Mesendoderm (in vitro differentiated cells): ENCODE measurements at regions not wholly inside any gene's neighbourhood (a gene's known extent, or its start where the extent isn't known, plus 50 kb on each side); places are given as distances from the start of the nearest gene placed in this dataset.
A peak's percentile ranks its signal among the peaks of the same experiment; 100 is the strongest.

Experiments used
- DNase-seq: peaks from one replicate; pipeline ENCODE4 v3.0.0; 2013
- H2AK5ac ChIP-seq: 2 replicates; pipeline ENCODE4 v1.6.1; 2013; ENCODE audit warnings: low read length, inconsistent platforms
- H2BK120ac ChIP-seq: 2 replicates; pipeline ENCODE4 v1.6.1; 2013; ENCODE audit warnings: low read depth, mild to moderate bottlenecking, low read length, moderate library complexity, mixed read lengths
- H2BK15ac ChIP-seq: replicated peaks from 2 replicates; pipeline ENCODE4 v1.6.1; 2013; ENCODE audit warnings: low read depth, mild to moderate bottlenecking, moderate library complexity
- H2BK5ac ChIP-seq: 2 replicates; pipeline ENCODE4 v1.6.1; 2013; ENCODE audit warnings: low read length, inconsistent platforms
- H3K18ac ChIP-seq: 2 replicates; pipeline ENCODE4 v1.6.1; 2013; ENCODE audit warnings: mild to moderate bottlenecking, low read length, mixed read lengths
- H3K23ac ChIP-seq: one replicate; pipeline ENCODE4 v1.6.1; 2013; ENCODE audit warnings: low read length
- H3K27ac ChIP-seq: 2 replicates; pipeline ENCODE4 v1.5.1; 2013; ENCODE audit warnings: low read depth, mild to moderate bottlenecking, inconsistent platforms, low read length, moderate library complexity
- H3K27me3 ChIP-seq: 2 replicates; pipeline ENCODE4 v1.6.1; 2013; ENCODE audit warnings: low read length, control low read depth, mild to moderate bottlenecking, inconsistent platforms; ENCODE audit not compliant: insufficient read depth, poor library complexity
- H3K36me3 ChIP-seq: 2 replicates; pipeline ENCODE4 v1.6.1; 2013; ENCODE audit warnings: low read length, inconsistent platforms; ENCODE audit not compliant: control insufficient read depth, insufficient read depth
- H3K4ac ChIP-seq: one replicate; pipeline ENCODE4 v1.6.1; 2013; ENCODE audit warnings: low read depth, mild to moderate bottlenecking, low read length, moderate library complexity
- H3K4me1 ChIP-seq: 2 replicates; pipeline ENCODE4 v1.6.1; 2013; ENCODE audit warnings: low read depth, low read length, inconsistent platforms; ENCODE audit not compliant: control insufficient read depth
- H3K4me2 ChIP-seq: 2 replicates; pipeline ENCODE4 v1.6.1; 2013; ENCODE audit warnings: low read length
- H3K4me3 ChIP-seq: 2 replicates; pipeline ENCODE4 v1.5.1; 2013; ENCODE audit warnings: mild to moderate bottlenecking, low read length
- H3K56ac ChIP-seq: one replicate; pipeline ENCODE4 v1.6.1; 2013; ENCODE audit warnings: low read length
- H3K79me1 ChIP-seq: 2 replicates; pipeline ENCODE4 v1.6.1; 2013; ENCODE audit warnings: low read length, inconsistent platforms
- H3K79me2 ChIP-seq: 2 replicates; pipeline ENCODE4 v1.6.1; 2013; ENCODE audit warnings: mild to moderate bottlenecking, low read length; ENCODE audit not compliant: control insufficient read depth, insufficient read depth
- H3K9ac ChIP-seq: 2 replicates; pipeline ENCODE4 v1.6.1; 2013; ENCODE audit warnings: low read length, inconsistent platforms
- H4K5ac ChIP-seq: one replicate; pipeline ENCODE4 v1.6.1; 2013; ENCODE audit warnings: low read length
- H4K8ac ChIP-seq: one replicate; pipeline ENCODE4 v1.6.1; 2013; ENCODE audit warnings: low read depth, mild to moderate bottlenecking, control low read depth, low read length, moderate library complexity
- WGBS: extraction: QIAGEN DNeasy Blood & Tissue Kit; methylation state at CpG from one replicate; pipeline ENCODE4 v1.1.7; 2013; ENCODE audit warnings: low lambda C conversion rate, missing lambda C conversion rate; ENCODE audit not compliant: insufficient coverage; ENCODE audit errors: extremely low coverage; 5-methylcytosine and 5-hydroxymethylcytosine counted together

DNA sequence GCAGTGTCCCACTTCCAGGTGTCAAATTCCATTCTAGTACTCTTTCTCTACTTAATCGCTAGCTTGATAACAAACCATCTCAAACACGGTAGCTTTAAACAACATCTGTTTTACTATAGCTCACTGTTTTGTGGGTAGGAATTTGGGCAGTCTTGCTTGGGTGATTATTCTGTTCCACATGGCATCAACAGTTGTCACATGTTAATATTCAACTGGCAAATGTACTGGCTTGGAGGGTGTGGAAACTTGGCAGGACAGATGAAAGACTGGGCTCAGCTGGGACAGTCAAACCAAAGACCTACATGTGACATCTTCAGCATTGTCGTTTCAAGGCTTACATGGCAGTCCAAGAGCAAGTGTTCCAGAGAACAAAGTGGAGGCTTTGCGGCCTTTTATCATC lies 241.8 kb downstream of the PTH2R start:
- H4K8ac ChIP-seq, result no peak overlapping the region
- H2BK5ac ChIP-seq, result no peak overlapping the region
- H3K23ac ChIP-seq, result no peak overlapping the region
- no peaks in the 10 kb centered on the region for H3K79me1 ChIP-seq
- no peaks in the 10 kb centered on the region for H3K79me2 ChIP-seq
- no peak overlapping the region for H3K56ac ChIP-seq
- no peaks in the 10 kb centered on the region for H3K27me3 ChIP-seq
- no peak overlapping the region for H4K5ac ChIP-seq
- H2BK15ac ChIP-seq, result no peak overlapping the region
- H3K4me1 ChIP-seq, result no peaks in the 10 kb centered on the region
- no peak overlapping the region for H3K4me2 ChIP-seq
- DNase-seq, result peak; percentile 7
- no peak overlapping the region for H3K18ac ChIP-seq
- H3K9ac ChIP-seq, result no peak overlapping the region
- H2BK120ac ChIP-seq, result no peak overlapping the region
- H2AK5ac ChIP-seq, result no peak overlapping the region
- no peak overlapping the region for H3K4ac ChIP-seq
- no peak overlapping the region for H3K27ac ChIP-seq
- no peak overlapping the region for H3K4me3 ChIP-seq
- H3K36me3 ChIP-seq, result no peaks in the 10 kb centered on the region
- WGBS, result no CpG with 5 or more reads among the region's 4 CpGs

DNA sequence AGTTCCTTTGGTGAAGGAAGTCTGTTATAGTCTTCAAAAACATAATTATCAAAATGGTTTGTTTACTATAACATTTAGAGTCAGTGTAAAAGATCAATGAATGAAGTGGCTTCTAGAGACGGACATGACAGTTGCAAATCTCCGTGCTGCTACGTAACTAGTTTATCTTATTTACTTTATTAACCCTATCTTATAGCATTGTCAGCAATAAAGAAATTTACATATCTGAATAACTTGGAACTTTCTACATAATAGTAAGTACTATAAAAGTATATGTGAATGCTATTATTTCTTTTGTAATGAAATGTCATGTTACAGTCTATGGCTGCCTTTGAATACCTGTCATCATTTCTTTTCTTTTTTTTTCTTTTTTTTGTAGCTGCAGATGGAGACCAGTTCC lies 246.8 kb downstream of the PTH2R start:
- Histone ChIP-seq H3K4me2 (no peak overlapping the region), H3K27ac (no peak overlapping the region), H2BK15ac (no peak overlapping the region), H3K23ac (no peak overlapping the region), H3K4me1 (no peaks in the 10 kb centered on the region), H4K5ac (no peak overlapping the region), H2BK5ac (no peak overlapping the region), H3K79me2 (no peaks in the 10 kb centered on the region), H3K4ac (no peak overlapping the region), H3K27me3 (no peaks in the 10 kb centered on the region), H3K18ac (no peak overlapping the region), H3K79me1 (no peaks in the 10 kb centered on the region), H4K8ac (no peak overlapping the region), H2BK120ac (no peak overlapping the region), H3K36me3 (no peaks in the 10 kb centered on the region), H3K56ac (no peak overlapping the region), H3K9ac (no peak overlapping the region), H2AK5ac (no peak overlapping the region), H3K4me3 (no peak overlapping the region)
- DNase-seq, result no peak
- no CpG with 5 or more reads among the region's 3 CpGs for WGBS

GRCh38 chr2:208654056-208654455 lies 247.5 kb downstream of the PTH2R start:
- no peak overlapping the region for H3K18ac ChIP-seq
- no peak overlapping the region for H3K23ac ChIP-seq
- no peaks in the 10 kb centered on the region for H3K4me1 ChIP-seq
- H3K27me3 ChIP-seq, result no peaks in the 10 kb centered on the region
- H3K27ac ChIP-seq, result no peak overlapping the region
- no peak overlapping the region for H2AK5ac ChIP-seq
- H3K4me2 ChIP-seq, result no peak overlapping the region
- no peaks in the 10 kb centered on the region for H3K36me3 ChIP-seq
- H4K8ac ChIP-seq, result no peak overlapping the region
- no peaks in the 10 kb centered on the region for H3K79me2 ChIP-seq
- no peaks in the 10 kb centered on the region for H3K79me1 ChIP-seq
- H2BK5ac ChIP-seq, result no peak overlapping the region
- no peak overlapping the region for H2BK120ac ChIP-seq
- no peak overlapping the region for H2BK15ac ChIP-seq
- no peak overlapping the region for H3K4me3 ChIP-seq
- no peak overlapping the region for H3K56ac ChIP-seq
- no peak overlapping the region for H3K4ac ChIP-seq
- H3K9ac ChIP-seq, result no peak overlapping the region
- DNase-seq, result no peak
- no peak overlapping the region for H4K5ac ChIP-seq

DNA sequence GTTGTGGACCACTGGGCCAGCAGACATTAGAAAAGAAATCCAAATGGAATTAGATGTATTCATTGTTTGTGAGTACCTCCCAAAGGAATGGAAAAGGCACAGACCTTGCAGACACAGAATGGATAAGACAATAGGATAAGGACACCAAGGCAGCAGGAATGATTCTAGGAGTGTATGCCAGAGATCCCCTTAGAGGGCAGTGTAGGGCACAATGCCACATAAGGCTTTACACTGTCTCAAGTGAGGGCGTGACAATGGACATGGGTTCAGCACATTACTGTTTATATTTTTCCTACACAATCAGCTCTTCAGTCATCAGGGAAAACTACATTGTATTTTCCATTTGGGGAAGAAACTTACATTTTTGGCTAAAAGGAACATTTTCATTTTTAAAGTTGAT lies 250.9 kb downstream of the PTH2R start:
- DNase-seq, result peak; percentile 50
- Histone ChIP-seq H3K79me2 (no peaks in the 10 kb centered on the region), H3K4me1 (no peaks in the 10 kb centered on the region), H3K18ac (no peak overlapping the region), H3K4me3 (no peak overlapping the region), H3K27me3 (no peaks in the 10 kb centered on the region), H3K36me3 (no peaks in the 10 kb centered on the region), H3K4ac (no peak overlapping the region), H2AK5ac (no peak overlapping the region), H3K23ac (no peak overlapping the region), H3K79me1 (no peaks in the 10 kb centered on the region), H3K56ac (no peak overlapping the region), H4K8ac (no peak overlapping the region), H3K4me2 (no peak overlapping the region), H3K27ac (no peak overlapping the region), H3K9ac (no peak overlapping the region), H2BK15ac (no peak overlapping the region), H4K5ac (no peak overlapping the region), H2BK120ac (no peak overlapping the region), H2BK5ac (no peak overlapping the region)
- no CpG with 5 or more reads among the region's 1 CpG for whole genome bisulfite sequencing

- H3K4me3 ChIP-seq, result no peak overlapping the region
- WGBS, result no CpG with 5 or more reads among the region's 2 CpGs
- H3K4ac ChIP-seq, result no peak overlapping the region
Measured at GRCh38 chr2:208669394-208669793, 262.8 kb downstream of the PTH2R start.

GRCh38 chr2:208671284-208671683 lies 264.7 kb downstream of the PTH2R start:
- Histone ChIP-seq H3K79me2 (no peaks in the 10 kb centered on the region), H3K4ac (no peak overlapping the region), H3K23ac (no peak overlapping the region), H3K27ac (no peak overlapping the region), H3K79me1 (no peaks in the 10 kb centered on the region), H3K9ac (no peak overlapping the region), H4K8ac (no peak overlapping the region), H3K36me3 (no peaks in the 10 kb centered on the region), H3K56ac (no peak overlapping the region), H2BK5ac (no peak overlapping the region), H3K18ac (no peak overlapping the region), H2BK120ac (no peak overlapping the region), H3K4me3 (no peak overlapping the region), H2AK5ac (no peak overlapping the region), H2BK15ac (no peak overlapping the region), H4K5ac (no peak overlapping the region), H3K4me1 (no peaks in the 10 kb centered on the region), H3K4me2 (no peak overlapping the region), H3K27me3 (no peaks in the 10 kb centered on the region)
- whole genome bisulfite sequencing, result no CpG with 5 or more reads among the region's 1 CpG
- DNase-seq, result no peak

More at GRCh38 chr2:208669394-208669793, 262.8 kb downstream of the PTH2R start:
- H3K23ac ChIP-seq, result no peak overlapping the region
- H3K79me2 ChIP-seq, result no peaks in the 10 kb centered on the region
- no peaks in the 10 kb centered on the region for H3K79me1 ChIP-seq
- no peak overlapping the region for H2BK120ac ChIP-seq
- no peak overlapping the region for H2BK5ac ChIP-seq
- no peak overlapping the region for H3K18ac ChIP-seq
- no peak overlapping the region for H4K5ac ChIP-seq
- no peaks in the 10 kb centered on the region for H3K36me3 ChIP-seq
- H3K27ac ChIP-seq, result no peak overlapping the region
- H3K56ac ChIP-seq, result no peak overlapping the region
- no peak for DNase-seq
- no peaks in the 10 kb centered on the region for H3K27me3 ChIP-seq
- H2BK15ac ChIP-seq, result no peak overlapping the region
- H4K8ac ChIP-seq, result no peak overlapping the region
- no peak overlapping the region for H3K4me2 ChIP-seq
- no peak overlapping the region for H2AK5ac ChIP-seq
- H3K9ac ChIP-seq, result no peak overlapping the region
- H3K4me1 ChIP-seq, result no peaks in the 10 kb centered on the region
